ENCODE measurements at regions not wholly inside any gene's neighbourhood (a gene's known extent, or its start where the extent isn't known, plus 50 kb on each side); places are given as distances from the start of the nearest gene placed in this dataset.

GRCh38 chr6:117206944-117207687, 58.2 kb upstream of the VGLL2 start:
- Histone ChIP-seq H3K4me2 (ENCODE audit: low read length) (no peak overlapping the region), H3K27me3 (ENCODE audit: control insufficient read depth, low read length) (no peaks in the 10 kb centered on the region), H4K20me1 (ENCODE audit: control insufficient read depth, insufficient read depth, low read depth, low read length) (no peaks in the 10 kb centered on the region), H3K9me2 (replicated peaks; ENCODE audit: control insufficient read depth, low read length) (no peaks in the 10 kb centered on the region), H3K4me3 (ENCODE audit: low read length) (no peak overlapping the region), H3K27ac (ENCODE audit: low read depth, low read length) (no peak overlapping the region), H3K36me3 (ENCODE audit: control insufficient read depth, low read length) (no peaks in the 10 kb centered on the region), H3F3A (ENCODE audit: control insufficient read depth, insufficient read depth) (no peaks in the 10 kb centered on the region), H3K79me2 (ENCODE audit: control insufficient read depth, low read length) (no peaks in the 10 kb centered on the region), H3K9me3 (ENCODE audit: control insufficient read depth, insufficient read depth, low read length) (no peaks in the 10 kb centered on the region), H3K4me1 (ENCODE audit: control insufficient read depth, low read length) (no peaks in the 10 kb centered on the region)
- TF ChIP-seq EZH2phosphoT487 (IDR thresholded peaks at IDR 0.05; ENCODE audit: borderline replicate concordance, low read length) (no peak), CTCF (IDR thresholded peaks at IDR 0.05; ENCODE audit: low read depth, low read length, poor library complexity, severe bottlenecking) (no peak)

- Histone ChIP-seq H3K4me3 (ENCODE audit: low read length) (no peak overlapping the region), H3K27ac (ENCODE audit: low read depth, low read length) (no peak overlapping the region), H3F3A (ENCODE audit: control insufficient read depth, insufficient read depth) (no peaks in the 10 kb centered on the region), H3K27me3 (ENCODE audit: control insufficient read depth, low read length) (no peaks in the 10 kb centered on the region), H3K4me1 (ENCODE audit: control insufficient read depth, low read length) (no peaks in the 10 kb centered on the region), H4K20me1 (ENCODE audit: control insufficient read depth, insufficient read depth, low read depth, low read length) (no peaks in the 10 kb centered on the region), H3K36me3 (ENCODE audit: control insufficient read depth, low read length) (no peaks in the 10 kb centered on the region), H3K4me2 (ENCODE audit: low read length) (no peak overlapping the region), H3K79me2 (ENCODE audit: control insufficient read depth, low read length) (no peaks in the 10 kb centered on the region), H3K9me2 (replicated peaks; ENCODE audit: control insufficient read depth, low read length) (no peaks in the 10 kb centered on the region), H3K9me3 (ENCODE audit: control insufficient read depth, insufficient read depth, low read length) (no peaks in the 10 kb centered on the region)
- TF ChIP-seq CTCF (IDR thresholded peaks at IDR 0.05; ENCODE audit: low read depth, low read length, poor library complexity, severe bottlenecking) (no peak), EZH2phosphoT487 (IDR thresholded peaks at IDR 0.05; ENCODE audit: borderline replicate concordance, low read length) (no peak)
Observed at GRCh38 chr6:117210279-117210678, 55.1 kb upstream of the VGLL2 start.

GRCh38 chr6:117215353-117216090, 49.8 kb upstream of the VGLL2 start:
- Histone ChIP-seq H3K4me1 (ENCODE audit: control insufficient read depth, low read length) (no peaks in the 10 kb centered on the region), H3K9me2 (replicated peaks; ENCODE audit: control insufficient read depth, low read length) (no peaks in the 10 kb centered on the region), H3K27me3 (ENCODE audit: control insufficient read depth, low read length) (no peaks in the 10 kb centered on the region), H3K4me2 (ENCODE audit: low read length) (no peak overlapping the region), H3K36me3 (ENCODE audit: control insufficient read depth, low read length) (no peaks in the 10 kb centered on the region), H3K4me3 (ENCODE audit: low read length) (no peak overlapping the region), H3K27ac (ENCODE audit: low read depth, low read length) (no peak overlapping the region), H3K9me3 (ENCODE audit: control insufficient read depth, insufficient read depth, low read length) (no peaks in the 10 kb centered on the region), H4K20me1 (ENCODE audit: control insufficient read depth, insufficient read depth, low read depth, low read length) (no peaks in the 10 kb centered on the region), H3F3A (ENCODE audit: control insufficient read depth, insufficient read depth) (no peaks in the 10 kb centered on the region), H3K79me2 (ENCODE audit: control insufficient read depth, low read length) (no peaks in the 10 kb centered on the region)
- TF ChIP-seq CTCF (IDR thresholded peaks at IDR 0.05; ENCODE audit: low read depth, low read length, poor library complexity, severe bottlenecking) (no peak), EZH2phosphoT487 (IDR thresholded peaks at IDR 0.05; ENCODE audit: borderline replicate concordance, low read length) (no peak)
